GM23338 (cell line): ENCODE measurements at regions not wholly inside any gene's neighbourhood (a gene's known extent, or its start where the extent isn't known, plus 50 kb on each side); places are given as distances from the start of the nearest gene placed in this dataset.

Source experiments
- CREB1 ChIP-seq: fragments of 250-450 bp; sonication (Bioruptor Pico); IDR thresholded peaks from 2 replicates; pipeline ENCODE4 v1.5.0; 2020; ENCODE audit warnings: low read depth, mild to moderate bottlenecking, moderate library complexity
- CTCF ChIP-seq, 2 experiments: fragments of 200-600 bp in 1 of 2; sonication (generic) in 1 of 2; conservative IDR thresholded peaks; 2 replicates each; pipeline versions ENCODE4 v1.5.1 to v1.6.1; 2016 to 2017; ENCODE audit warnings: antibody characterized with exemption in 2 of 2, low read depth in 2 of 2, mild to moderate bottlenecking in 2 of 2, moderate library complexity in 1 of 2
- EZH2 ChIP-seq: fragments of 200-600 bp; sonication (generic); IDR thresholded peaks from one replicate; pipeline ENCODE4 v1.8.0; 2017; ENCODE audit warnings: antibody characterized with exemption, mild to moderate bottlenecking, low read depth; ENCODE audit not compliant: unreplicated experiment
- JUNB ChIP-seq: IDR thresholded peaks from one replicate; pipeline ENCODE4 v1.6.1; 2016; ENCODE audit warnings: antibody characterized with exemption; ENCODE audit not compliant: unreplicated experiment
- POLR2AphosphoS5 ChIP-seq: IDR thresholded peaks from 2 replicates; pipeline ENCODE4 v1.6.1; 2016; ENCODE audit warnings: antibody characterized with exemption, low read depth
- REST ChIP-seq: IDR thresholded peaks from one replicate; pipeline ENCODE4 v1.6.1; 2018; ENCODE audit warnings: antibody characterized with exemption; ENCODE audit not compliant: unreplicated experiment
- ZNF331 ChIP-seq: fragments of 250-450 bp; sonication (Bioruptor Pico); IDR thresholded peaks from 2 replicates; pipeline ENCODE4 v1.5.0; 2020; ENCODE audit warnings: low read depth, mild to moderate bottlenecking, moderate library complexity

- TF ChIP-seq POLR2AphosphoS5 (no peak), REST (no peak), CTCF (conservative IDR thresholded peaks at IDR 0.05; ENCODE audit: low read depth in 2 of 2) (no peak), EZH2 (no peak), ZNF331 (no peak), JUNB (no peak), CREB1 (no peak)
Measured at GRCh38 chr7:96578606-96579005, 131.0 kb downstream of the SEM1 start.
